GM10248 (cell line): ENCODE measurements at regions not wholly inside any gene's neighbourhood (a gene's known extent, or its start where the extent isn't known, plus 50 kb on each side); places are given as distances from the start of the nearest gene placed in this dataset.
"Not testable (repeated sequence)": the region's sequence is repeated elsewhere in the genome, so short reads cannot be mapped to it uniquely, and the experiment has no call there.

Source experiments
- CTCF ChIA-PET: fragments of 300-600 bp; sonication (Branson Sonifier 250); formaldehyde crosslinking; extraction: SDS; loops from one replicate; lab custom pipeline; 2021; ENCODE audit warnings: antibody characterized with exemption; lab: Yijun Ruan, JAX
- POLR2A ChIA-PET: fragments of 350-650 bp; sonication (Branson Sonifier 250); formaldehyde crosslinking; extraction: SDS; loops from one replicate; lab custom pipeline; 2020; ENCODE audit warnings: antibody characterized with exemption; lab: Yijun Ruan, JAX
- DNase-seq: peaks from one replicate; pipeline ENCODE4 v3.0.0; 2012; ENCODE audit errors: extremely low spot score
- TF ChIP-seq, protein P1 (sequence below): IDR thresholded peaks from 2 replicates; pipeline ENCODE4 v1.5.1; 2012; ENCODE audit warnings: mild to moderate bottlenecking, low read depth; ENCODE audit errors: extremely low read depth, missing control alignments, control extremely low read depth

DNA sequence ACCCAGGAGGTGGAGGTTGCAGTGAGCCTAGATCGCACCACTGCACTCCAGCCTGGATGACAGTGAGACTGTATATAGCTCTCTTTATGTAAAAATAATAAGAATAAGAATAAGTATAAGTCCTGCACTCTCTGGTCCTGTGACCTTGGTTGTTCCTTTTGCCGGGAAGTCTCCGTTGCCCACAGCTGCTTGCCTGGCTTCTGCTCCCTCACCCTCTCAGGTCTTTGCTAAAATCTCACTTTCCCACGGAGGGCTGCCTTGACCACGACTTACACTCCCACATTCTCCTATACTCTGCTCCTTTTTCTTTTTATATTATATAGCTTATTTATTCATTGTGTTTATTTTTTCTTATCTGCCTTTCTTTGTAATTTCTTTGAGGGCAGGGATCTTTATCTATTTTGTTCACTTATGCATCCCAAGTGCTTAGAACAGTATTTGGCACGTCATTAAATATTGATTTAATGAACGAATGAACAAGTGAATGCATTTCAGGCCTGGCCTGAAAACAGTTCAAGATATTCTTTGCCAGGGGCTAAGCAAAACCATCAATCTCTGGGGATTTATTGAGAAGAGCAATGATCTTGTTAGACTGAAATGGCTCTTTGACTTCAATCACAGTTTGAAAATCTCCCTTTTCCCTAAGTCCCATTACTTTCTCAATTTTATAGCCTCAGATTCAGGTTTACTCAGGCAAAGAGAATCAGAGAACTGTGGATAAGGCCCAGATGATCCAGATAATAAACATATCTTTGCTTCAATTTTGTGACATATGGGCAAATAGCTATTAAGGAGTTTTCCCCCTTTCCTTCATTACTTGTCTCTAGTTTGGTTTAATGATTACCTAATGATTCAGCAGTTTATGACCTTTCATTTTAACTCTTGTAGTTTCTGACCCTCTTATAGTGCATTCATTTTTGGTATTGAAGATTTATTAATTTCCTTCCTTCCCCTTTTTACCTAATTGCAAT is 60.8 kb upstream of the TMC1 start:
- ChIA-PET CTCF (interaction anchor here (1.3 to 5.1 kb wide), 4 partner anchors 14 to 38 kb away, joined by 3 to 25 read pairs (median 4); no protein-coding TSS in a partner anchor), POLR2A (no interaction called here)

DNA sequence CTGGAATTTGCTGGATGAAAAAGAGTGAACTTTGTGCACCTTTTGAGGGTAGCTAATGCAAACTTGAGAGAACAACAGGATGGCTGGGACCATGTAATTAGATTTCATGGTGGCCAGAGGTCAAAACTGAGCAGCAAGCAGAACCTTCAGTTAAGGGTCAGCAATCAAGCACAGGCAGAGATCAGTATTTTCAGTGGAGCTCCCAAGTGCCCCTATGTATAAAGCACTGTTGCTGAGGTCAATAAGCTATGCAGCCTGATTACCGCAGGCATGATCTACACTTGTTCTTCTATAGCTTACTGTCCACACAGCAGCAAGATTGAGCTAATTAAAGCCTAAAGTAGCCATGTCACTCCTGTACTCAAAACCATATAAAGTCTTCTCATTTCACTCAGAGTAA is 62.1 kb upstream of the TMC1 start:
- DNase-seq = no peak
- TF ChIP-seq, protein P1, sequence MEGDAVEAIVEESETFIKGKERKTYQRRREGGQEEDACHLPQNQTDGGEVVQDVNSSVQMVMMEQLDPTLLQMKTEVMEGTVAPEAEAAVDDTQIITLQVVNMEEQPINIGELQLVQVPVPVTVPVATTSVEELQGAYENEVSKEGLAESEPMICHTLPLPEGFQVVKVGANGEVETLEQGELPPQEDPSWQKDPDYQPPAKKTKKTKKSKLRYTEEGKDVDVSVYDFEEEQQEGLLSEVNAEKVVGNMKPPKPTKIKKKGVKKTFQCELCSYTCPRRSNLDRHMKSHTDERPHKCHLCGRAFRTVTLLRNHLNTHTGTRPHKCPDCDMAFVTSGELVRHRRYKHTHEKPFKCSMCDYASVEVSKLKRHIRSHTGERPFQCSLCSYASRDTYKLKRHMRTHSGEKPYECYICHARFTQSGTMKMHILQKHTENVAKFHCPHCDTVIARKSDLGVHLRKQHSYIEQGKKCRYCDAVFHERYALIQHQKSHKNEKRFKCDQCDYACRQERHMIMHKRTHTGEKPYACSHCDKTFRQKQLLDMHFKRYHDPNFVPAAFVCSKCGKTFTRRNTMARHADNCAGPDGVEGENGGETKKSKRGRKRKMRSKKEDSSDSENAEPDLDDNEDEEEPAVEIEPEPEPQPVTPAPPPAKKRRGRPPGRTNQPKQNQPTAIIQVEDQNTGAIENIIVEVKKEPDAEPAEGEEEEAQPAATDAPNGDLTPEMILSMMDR = no peak
- POLR2A ChIA-PET = no interaction called here
- CTCF ChIA-PET = interaction anchor here (0.9 to 5.1 kb wide), 4 partner anchors 14 to 420 kb away, joined by 3 to 25 read pairs (median 4); no protein-coding TSS in a partner anchor

More for the DNA sequence above, 60.8 kb upstream of the TMC1 start:
- DNase-seq = no peak
- TF ChIP-seq, protein P1 = no peak

DNA sequence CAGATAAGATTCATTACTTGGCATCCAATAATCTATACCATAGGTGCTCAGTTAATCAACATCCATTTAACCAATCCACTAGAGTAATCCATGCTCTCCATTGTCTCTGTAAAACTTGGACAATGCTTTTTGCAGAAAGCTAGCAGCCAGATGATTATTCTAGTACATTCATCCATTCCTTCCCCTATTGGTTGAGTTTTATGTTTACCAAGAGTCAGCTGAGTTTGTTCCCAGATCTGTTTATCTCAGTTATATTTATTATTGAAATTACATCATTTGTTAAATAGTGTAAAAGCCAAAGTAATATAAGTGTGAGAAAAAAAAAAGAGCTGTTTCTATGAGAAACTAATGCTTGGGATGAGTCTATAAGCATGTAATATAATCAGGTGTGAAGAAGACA is 63.3 kb upstream of the TMC1 start:
- ChIA-PET CTCF (interaction anchor here (1.2 to 5.1 kb wide), 5 partner anchors 10 to 115 kb away, joined by 3 to 25 read pairs (median 4); no protein-coding TSS in a partner anchor), POLR2A (interaction anchor here (0.6 kb wide), 1 partner anchor 70 kb away, joined by 3 read pairs; no protein-coding TSS in a partner anchor)
- no peak for DNase-seq
- TF ChIP-seq, protein P1 = no peak

DNA sequence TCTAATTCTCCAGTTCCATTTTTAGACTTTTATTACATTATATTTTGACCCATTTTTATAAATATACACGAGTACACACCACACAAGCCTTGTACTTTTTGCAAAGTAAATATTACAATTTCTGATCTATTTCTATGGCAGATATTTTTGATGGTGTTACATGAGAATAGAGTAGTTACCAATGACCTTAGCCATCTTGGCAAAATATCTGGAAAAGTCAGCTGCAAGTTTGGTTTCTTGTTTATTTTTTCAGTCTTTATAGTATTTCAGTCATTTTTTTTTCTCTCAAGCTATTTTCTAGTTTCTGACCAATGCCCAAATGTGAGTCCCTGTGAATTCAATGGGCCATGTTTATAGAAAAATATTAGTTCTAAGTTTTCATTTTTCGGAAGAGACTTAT is 64.0 kb upstream of the TMC1 start:
- CTCF ChIA-PET = interaction anchor here (1.2 to 5.1 kb wide), 4 partner anchors 9 to 23 kb away, joined by 3 to 25 read pairs (median 4); no protein-coding TSS in a partner anchor
- POLR2A ChIA-PET = interaction anchor here (0.6 kb wide), 1 partner anchor 71 kb away, joined by 3 read pairs; no protein-coding TSS in a partner anchor

DNA sequence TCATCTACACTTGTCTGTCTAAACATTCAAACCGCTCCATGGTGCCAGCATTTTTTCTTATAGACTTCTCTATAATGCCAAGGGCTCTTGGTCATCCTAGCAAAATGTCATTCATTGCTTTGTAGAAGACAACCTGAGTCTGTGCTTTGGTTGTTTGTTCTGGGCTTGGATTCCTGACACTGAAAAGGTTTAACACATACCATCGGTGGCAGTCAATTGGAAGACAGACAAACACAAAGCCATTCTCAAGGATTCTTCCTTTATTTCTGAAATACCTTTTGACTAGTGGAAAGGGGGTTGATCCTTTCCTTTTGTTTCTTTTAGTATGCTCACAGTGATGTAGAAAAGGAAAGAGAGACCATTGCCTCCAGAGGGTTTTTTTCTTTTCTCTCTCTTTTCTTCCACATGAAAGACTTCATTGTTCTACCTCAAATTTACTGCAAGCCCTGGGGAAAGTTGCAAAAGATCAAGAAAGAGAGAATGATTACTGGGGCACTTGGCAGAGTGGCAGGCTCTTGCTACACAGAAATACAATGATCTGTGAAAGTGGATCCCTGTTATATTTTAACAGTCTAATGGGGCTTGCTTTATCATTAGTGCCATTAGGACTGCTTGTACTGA is 66.4 kb upstream of the TMC1 start:
- ChIA-PET CTCF (interaction anchor here (3.1 kb wide), 1 partner anchor 10 kb away, joined by 10 read pairs; no protein-coding TSS in a partner anchor), POLR2A (no interaction called here)
- TF ChIP-seq, protein P1 = no peak
- DNase-seq = no peak

More for the DNA sequence above, 64.0 kb upstream of the TMC1 start:
- no peak for DNase-seq
- TF ChIP-seq, protein P1 = no peak

DNA sequence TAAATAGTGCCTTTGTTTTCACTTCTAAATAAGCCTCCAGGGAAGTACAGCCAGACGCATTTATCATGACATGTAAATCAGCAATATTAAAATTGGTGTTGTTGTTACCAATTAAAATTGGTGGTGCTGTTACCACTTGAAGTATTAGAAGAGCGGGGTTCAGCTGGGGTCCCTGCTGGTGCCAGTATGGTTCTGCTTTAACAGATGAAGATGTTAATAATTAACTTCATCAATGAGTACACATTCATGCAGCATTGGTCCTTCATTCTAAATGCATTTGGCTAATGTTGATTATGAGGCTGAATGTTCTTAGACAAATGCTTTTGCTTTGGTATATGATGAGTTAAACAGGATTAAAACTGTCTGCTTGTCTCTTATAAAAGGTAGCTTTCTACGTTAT is 67.6 kb upstream of the TMC1 start:
- POLR2A ChIA-PET = no interaction called here

DNA sequence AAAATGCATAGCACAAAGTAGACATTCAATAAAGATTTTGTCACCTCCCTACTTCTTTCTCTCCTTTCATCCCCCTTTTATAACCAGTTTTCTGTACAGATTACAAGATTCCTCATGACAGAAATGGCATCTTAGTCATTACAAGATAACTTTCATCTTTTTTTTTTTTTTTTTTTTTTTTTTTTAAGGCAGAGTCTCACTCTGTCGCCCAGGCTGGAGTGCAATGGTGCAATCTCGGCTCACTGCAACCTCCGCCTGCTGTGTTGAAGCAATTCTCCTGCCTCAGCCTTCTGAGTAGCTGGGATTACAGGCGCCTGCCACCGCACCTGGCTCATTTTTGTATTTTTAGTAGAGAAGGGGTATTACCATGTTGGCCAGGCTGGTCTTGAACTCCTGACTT is 75.2 kb upstream of the TMC1 start:
- DNase-seq, POLR2A ChIA-PET: not testable (repeated sequence)
- CTCF ChIA-PET = interaction anchor here (0.9 to 4.3 kb wide), 3 partner anchors 13 to 63 kb away, joined by 3 to 25 read pairs (median 5); no protein-coding TSS in a partner anchor

More for the DNA sequence above, 67.6 kb upstream of the TMC1 start:
- CTCF ChIA-PET = interaction anchor here (3.1 kb wide), 1 partner anchor 12 kb away, joined by 10 read pairs; no protein-coding TSS in a partner anchor
- TF ChIP-seq, protein P1 = no peak
- no peak for DNase-seq
